GM12873 (cell line): ENCODE measurements at regions not wholly inside any gene's neighbourhood (a gene's known extent, or its start where the extent isn't known, plus 50 kb on each side); places are given as distances from the start of the nearest gene placed in this dataset.

Source experiments
- CTCF ChIP-seq: IDR thresholded peaks from 2 replicates; pipeline ENCODE4 v1.5.1; 2012; ENCODE audit warnings: low read depth, mild to moderate bottlenecking, moderate library complexity, low read length, control low read depth; ENCODE audit not compliant: insufficient read depth; ENCODE audit errors: missing control alignments

DNA sequence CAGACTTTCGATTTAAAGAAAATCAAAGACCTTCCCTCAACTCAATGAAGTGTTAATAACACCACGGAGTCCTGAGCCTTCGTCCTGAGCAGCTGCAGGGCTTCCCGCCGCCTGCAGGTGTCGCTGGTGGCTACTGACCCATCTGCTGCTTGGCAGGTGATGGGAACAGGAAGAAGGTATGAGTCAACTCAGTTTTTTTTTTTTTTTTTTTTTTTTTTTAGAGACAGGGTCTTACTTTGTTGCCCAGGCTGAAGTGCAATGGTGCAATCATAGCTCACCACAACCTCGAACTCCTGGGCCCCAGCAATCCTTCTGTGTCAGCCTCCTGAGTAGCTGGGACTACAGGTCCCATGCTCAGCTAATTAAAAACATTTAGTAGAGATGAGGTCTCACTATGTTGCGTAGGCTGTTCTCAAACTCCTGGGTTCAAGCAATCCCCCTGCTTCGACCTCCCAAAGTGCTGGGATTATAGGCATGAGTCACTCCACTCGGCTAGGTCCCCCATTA is 185.7 kb upstream of the IL12B start:
- TF ChIP-seq CTCF, result peak; percentile 93

DNA sequence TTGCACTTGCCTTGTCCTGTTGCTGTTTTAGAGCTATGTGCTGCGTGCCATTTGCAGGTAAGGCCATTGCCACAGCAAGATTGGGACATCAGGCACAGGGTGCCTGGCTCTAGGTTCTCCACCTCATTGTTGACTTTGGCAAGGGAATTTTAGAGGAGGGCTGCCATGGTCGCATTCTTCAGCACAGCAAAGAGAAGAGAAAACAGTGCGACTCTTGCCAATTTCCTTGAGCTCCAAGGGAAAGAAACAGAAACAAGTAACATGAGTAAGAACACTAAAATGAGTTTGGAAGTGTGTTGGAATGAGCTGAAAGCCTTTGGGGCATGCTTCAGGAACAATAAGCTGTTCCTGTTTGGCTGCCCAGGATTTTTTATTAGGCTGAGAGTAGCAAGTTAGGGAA is 188.1 kb upstream of the IL12B start:
- no peak for TF ChIP-seq CTCF

DNA sequence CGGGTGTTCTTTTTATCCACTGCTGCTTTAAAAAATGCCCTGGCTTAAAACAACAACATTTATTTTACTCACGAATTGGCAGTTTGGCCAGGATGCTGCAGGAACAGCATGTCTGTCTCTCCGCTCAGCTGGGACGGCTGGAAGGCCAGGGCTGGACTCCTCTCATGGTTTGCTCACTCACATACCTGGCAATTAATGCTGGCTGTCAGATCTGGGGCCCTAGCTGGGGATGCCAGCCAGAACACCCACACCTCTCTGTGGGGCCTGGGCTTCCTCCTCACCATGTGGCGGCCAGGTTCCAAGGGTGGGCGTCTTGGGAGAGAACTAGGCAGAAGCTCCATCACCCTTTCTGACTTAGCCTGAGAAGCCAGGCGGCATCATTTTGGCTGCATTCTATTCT is 189.1 kb upstream of the IL12B start:
- TF ChIP-seq CTCF, result no peak

- TF ChIP-seq CTCF, result no peak
These were observed 192.6 kb upstream of the IL12B start for GRCh38 chr5:159522841-159523240.

- no peak for TF ChIP-seq CTCF
These were observed 194.8 kb upstream of the IL12B start for GRCh38 chr5:159525117-159525516.

GRCh38 chr5:159527546-159528254 is 197.4 kb upstream of the IL12B start:
- TF ChIP-seq CTCF, result no peak

DNA sequence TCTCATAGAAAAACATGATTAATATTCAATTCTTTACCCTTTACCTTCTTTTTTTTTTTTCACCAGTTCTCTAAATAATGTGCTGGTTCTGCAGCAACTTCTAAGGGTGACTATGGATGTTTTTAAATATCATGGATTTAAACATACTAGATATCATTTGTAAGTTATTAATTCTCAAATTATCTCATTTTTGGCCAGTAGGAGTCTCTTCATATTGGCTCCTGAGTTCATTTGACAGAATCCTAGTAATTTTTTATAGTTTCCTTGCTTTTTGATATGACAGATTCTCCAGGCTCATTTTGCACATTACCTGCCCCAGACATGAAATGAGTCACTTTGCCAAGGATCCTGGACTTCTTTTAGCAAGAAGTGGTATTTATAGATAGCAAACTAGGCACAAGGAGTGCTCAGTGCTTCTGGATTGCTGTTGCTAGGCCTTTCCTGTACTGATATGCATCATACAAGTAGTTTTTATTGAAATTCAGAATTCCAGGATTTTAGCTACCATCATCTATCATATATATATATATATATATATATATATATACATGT is 201.3 kb upstream of the IL12B start:
- no peak for TF ChIP-seq CTCF
